Peyer's patch (tissue), 4 donors: ENCODE measurements at regions not wholly inside any gene's neighbourhood (a gene's known extent, or its start where the extent isn't known, plus 50 kb on each side); places are given as distances from the start of the nearest gene placed in this dataset.

ENCODE experiments used
- POLR2A ChIP-seq, 2 donors: fragments of 450-650 bp; IDR thresholded peaks; one replicate each; pipeline ENCODE4 v1.5.1; 2017; ENCODE audit warnings: antibody characterized with exemption in 2 of 2, mild to moderate bottlenecking in 2 of 2, moderate library complexity in 2 of 2
- TF ChIP-seq, protein P1 (sequence below), 6 experiments: fragments of 450-650 bp in 4 of 6; fragments of 200-600 bp in 2 of 6; sonication (generic) in 1 of 6; IDR thresholded peaks; one replicate each; pipeline ENCODE4 v1.5.1; 2017 to 2019; ENCODE audit warnings: antibody characterized with exemption in 6 of 6, mild to moderate bottlenecking in 3 of 6, moderate library complexity in 1 of 6

DNA sequence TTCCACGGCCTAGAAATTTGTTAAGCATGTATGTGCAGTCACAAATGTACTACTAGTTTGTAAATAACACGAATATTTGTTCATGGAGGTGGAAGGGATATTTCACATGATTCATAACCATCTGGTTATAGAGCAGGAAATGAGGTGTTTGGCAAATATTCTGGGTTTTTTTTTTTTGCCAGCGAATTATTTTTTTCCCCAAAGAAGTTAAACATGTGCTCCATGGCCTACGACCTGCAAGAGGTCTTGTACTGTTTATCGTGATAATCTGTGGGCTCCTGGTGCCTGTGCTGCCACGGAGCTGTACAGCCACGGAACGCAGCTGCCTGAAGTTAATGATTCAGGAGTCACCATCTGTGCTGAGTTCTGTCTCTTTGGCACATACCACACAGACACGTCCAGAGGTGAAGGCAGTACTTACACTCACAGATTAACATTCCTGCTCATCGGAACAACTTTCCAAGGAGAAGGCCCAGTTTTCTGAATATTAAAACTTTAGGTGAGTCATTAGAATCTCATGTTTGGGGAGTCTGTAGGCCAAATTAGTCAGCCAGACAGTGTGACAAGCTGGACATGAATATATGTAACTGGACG, 156.3 kb downstream of the TMX1 start:
- TF ChIP-seq POLR2A (IDR thresholded peaks at IDR 0.05): no peak
- TF ChIP-seq, protein P1, sequence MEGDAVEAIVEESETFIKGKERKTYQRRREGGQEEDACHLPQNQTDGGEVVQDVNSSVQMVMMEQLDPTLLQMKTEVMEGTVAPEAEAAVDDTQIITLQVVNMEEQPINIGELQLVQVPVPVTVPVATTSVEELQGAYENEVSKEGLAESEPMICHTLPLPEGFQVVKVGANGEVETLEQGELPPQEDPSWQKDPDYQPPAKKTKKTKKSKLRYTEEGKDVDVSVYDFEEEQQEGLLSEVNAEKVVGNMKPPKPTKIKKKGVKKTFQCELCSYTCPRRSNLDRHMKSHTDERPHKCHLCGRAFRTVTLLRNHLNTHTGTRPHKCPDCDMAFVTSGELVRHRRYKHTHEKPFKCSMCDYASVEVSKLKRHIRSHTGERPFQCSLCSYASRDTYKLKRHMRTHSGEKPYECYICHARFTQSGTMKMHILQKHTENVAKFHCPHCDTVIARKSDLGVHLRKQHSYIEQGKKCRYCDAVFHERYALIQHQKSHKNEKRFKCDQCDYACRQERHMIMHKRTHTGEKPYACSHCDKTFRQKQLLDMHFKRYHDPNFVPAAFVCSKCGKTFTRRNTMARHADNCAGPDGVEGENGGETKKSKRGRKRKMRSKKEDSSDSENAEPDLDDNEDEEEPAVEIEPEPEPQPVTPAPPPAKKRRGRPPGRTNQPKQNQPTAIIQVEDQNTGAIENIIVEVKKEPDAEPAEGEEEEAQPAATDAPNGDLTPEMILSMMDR (IDR thresholded peaks at IDR 0.05): no peak
